Liver (tissue), 7 donors: ENCODE measurements at regions not wholly inside any gene's neighbourhood (a gene's known extent, or its start where the extent isn't known, plus 50 kb on each side); places are given as distances from the start of the nearest gene placed in this dataset.

ENCODE experiments used
- DNase-seq: peaks from one replicate; pipeline ENCODE4 v3.0.0-alpha.2; 2017; ENCODE audit warnings: low spot score
- H3K27ac ChIP-seq, 2 donors: one replicate each; pipeline ENCODE4 v1.7.0; 2013; ENCODE audit warnings: inconsistent platforms in 2 of 2, low read length in 2 of 2, control low read depth in 1 of 2, low read depth in 1 of 2, mild to moderate bottlenecking in 1 of 2
- H3K27me3 ChIP-seq, 4 donors: one replicate each; pipeline versions ENCODE4 v1.6.1 to v1.7.0; 2013; ENCODE audit warnings: low read length in 3 of 4, inconsistent platforms in 1 of 4, mild to moderate bottlenecking in 1 of 4, moderate library complexity in 1 of 4; ENCODE audit not compliant: control insufficient read depth in 4 of 4, insufficient read depth in 4 of 4
- H3K36me3 ChIP-seq, 4 donors: one replicate each; pipeline versions ENCODE4 v1.6.1 to v1.7.0; 2013; ENCODE audit warnings: low read length in 3 of 4, mild to moderate bottlenecking in 3 of 4, low read depth in 1 of 4, moderate library complexity in 1 of 4; ENCODE audit not compliant: control insufficient read depth in 4 of 4, insufficient read depth in 3 of 4
- H3K4me1 ChIP-seq, 4 donors: one replicate each; pipeline versions ENCODE4 v1.6.1 to v1.7.0; 2013; ENCODE audit warnings: low read length in 3 of 4, mild to moderate bottlenecking in 3 of 4, moderate library complexity in 1 of 4; ENCODE audit not compliant: control insufficient read depth in 4 of 4, insufficient read depth in 4 of 4
- H3K4me3 ChIP-seq, 3 donors: one replicate each; pipeline versions ENCODE4 v1.6.1 to v1.7.0; 2013; ENCODE audit warnings: low read length in 3 of 3, control low read depth in 1 of 3, low read depth in 1 of 3, mild to moderate bottlenecking in 1 of 3
- H3K9ac ChIP-seq, 2 donors: one replicate each; pipeline ENCODE4 v1.7.0; 2013; ENCODE audit warnings: low read length in 2 of 2, mild to moderate bottlenecking in 2 of 2, moderate library complexity in 2 of 2, control low read depth in 1 of 2, low read depth in 1 of 2
- H3K9me3 ChIP-seq, 4 donors: one replicate each; pipeline versions ENCODE4 v1.6.1 to v1.7.0; 2013; ENCODE audit warnings: low read length in 3 of 4; ENCODE audit not compliant: control insufficient read depth in 4 of 4
- EGR1 ChIP-seq, 2 donors: IDR thresholded peaks; 2 replicates each; pipeline ENCODE4 v1.6.1; 2016 to 2018; ENCODE audit warnings: antibody characterized with exemption in 2 of 2, low read depth in 2 of 2
- FOXA1 ChIP-seq: IDR thresholded peaks from 2 replicates; pipeline ENCODE4 v1.6.1; 2016; ENCODE audit warnings: antibody characterized with exemption
- HNF4A ChIP-seq, 2 donors: conservative IDR thresholded peaks; 2 replicates each; pipeline ENCODE4 v1.6.1; 2016; ENCODE audit warnings: antibody characterized with exemption in 2 of 2, mild to moderate bottlenecking in 2 of 2
- HNF4G ChIP-seq: IDR thresholded peaks from 2 replicates; pipeline ENCODE4 v1.6.1; 2016; ENCODE audit warnings: antibody characterized with exemption
- JUND ChIP-seq, 2 donors: IDR thresholded peaks; 2 replicates each; pipeline ENCODE4 v1.6.1; 2016; ENCODE audit warnings: antibody characterized with exemption in 2 of 2
- MAX ChIP-seq: IDR thresholded peaks from 2 replicates; pipeline ENCODE4 v1.6.1; 2016; ENCODE audit warnings: antibody characterized with exemption
- NR2F2 ChIP-seq: IDR thresholded peaks from 2 replicates; pipeline ENCODE4 v1.6.1; 2016; ENCODE audit warnings: antibody characterized with exemption
- RAD21 ChIP-seq, 2 donors: IDR thresholded peaks; 2 replicates each; pipeline ENCODE4 v1.6.1; 2016; ENCODE audit warnings: antibody characterized with exemption in 2 of 2, mild to moderate bottlenecking in 2 of 2
- RXRA ChIP-seq, 2 donors: IDR thresholded peaks; 2 replicates each; pipeline ENCODE4 v1.6.1; 2017 to 2018; ENCODE audit warnings: antibody characterized with exemption in 2 of 2, mild to moderate bottlenecking in 1 of 2
- SP1 ChIP-seq: IDR thresholded peaks from 2 replicates; pipeline ENCODE4 v1.6.1; 2018; ENCODE audit warnings: antibody characterized with exemption, mild to moderate bottlenecking
- TAF1 ChIP-seq: conservative IDR thresholded peaks from 2 replicates; pipeline ENCODE4 v1.6.1; 2016; ENCODE audit warnings: antibody characterized with exemption, mild to moderate bottlenecking
- YY1 ChIP-seq: IDR thresholded peaks from 2 replicates; pipeline ENCODE4 v1.6.1; 2016; ENCODE audit warnings: antibody characterized with exemption, mild to moderate bottlenecking
- WGBS: extraction: QIAGEN DNeasy Blood & Tissue Kit; methylation state at CpG from one replicate; pipeline ENCODE4 v1.1.7; 2013; 5-methylcytosine and 5-hydroxymethylcytosine counted together
- TF ChIP-seq, protein P1 (sequence below): IDR thresholded peaks from 2 replicates; pipeline ENCODE4 v1.6.1; 2016; ENCODE audit warnings: antibody characterized with exemption
- TF ChIP-seq, protein P2 (sequence below): IDR thresholded peaks from 2 replicates; pipeline ENCODE4 v1.6.1; 2016; ENCODE audit warnings: antibody characterized with exemption
- TF ChIP-seq, protein P3 (sequence below): IDR thresholded peaks from 2 replicates; pipeline ENCODE4 v1.6.1; 2016; ENCODE audit warnings: antibody characterized with exemption, mild to moderate bottlenecking
- donor health status: healthy.
- donor health status: healthy.
- donor health status: healthy.
- donor health status: healthy.

DNA sequence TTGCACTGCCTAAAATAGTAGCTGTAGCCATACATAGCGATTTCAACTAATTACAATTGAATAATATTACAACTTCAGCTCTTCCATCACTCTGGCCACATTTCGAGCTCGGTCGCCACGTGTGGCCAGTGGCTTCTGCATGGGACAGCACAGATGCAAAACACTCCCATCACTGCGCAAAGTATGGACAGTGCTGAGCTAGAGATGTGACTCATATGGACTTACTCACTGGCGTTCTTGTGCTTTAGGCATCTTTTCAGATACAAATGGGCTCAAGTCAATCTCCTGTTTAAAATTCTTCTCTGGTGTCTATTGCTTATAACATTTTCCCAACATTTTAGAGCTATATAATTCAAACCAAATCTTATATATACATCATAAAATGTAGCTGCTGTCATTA is 222.7 kb downstream of the ELAVL2 start (continued):
- TF ChIP-seq RXRA (IDR thresholded peaks at IDR 0.05): no peak
- no peak for TF ChIP-seq FOXA1
- TF ChIP-seq, protein P1, sequence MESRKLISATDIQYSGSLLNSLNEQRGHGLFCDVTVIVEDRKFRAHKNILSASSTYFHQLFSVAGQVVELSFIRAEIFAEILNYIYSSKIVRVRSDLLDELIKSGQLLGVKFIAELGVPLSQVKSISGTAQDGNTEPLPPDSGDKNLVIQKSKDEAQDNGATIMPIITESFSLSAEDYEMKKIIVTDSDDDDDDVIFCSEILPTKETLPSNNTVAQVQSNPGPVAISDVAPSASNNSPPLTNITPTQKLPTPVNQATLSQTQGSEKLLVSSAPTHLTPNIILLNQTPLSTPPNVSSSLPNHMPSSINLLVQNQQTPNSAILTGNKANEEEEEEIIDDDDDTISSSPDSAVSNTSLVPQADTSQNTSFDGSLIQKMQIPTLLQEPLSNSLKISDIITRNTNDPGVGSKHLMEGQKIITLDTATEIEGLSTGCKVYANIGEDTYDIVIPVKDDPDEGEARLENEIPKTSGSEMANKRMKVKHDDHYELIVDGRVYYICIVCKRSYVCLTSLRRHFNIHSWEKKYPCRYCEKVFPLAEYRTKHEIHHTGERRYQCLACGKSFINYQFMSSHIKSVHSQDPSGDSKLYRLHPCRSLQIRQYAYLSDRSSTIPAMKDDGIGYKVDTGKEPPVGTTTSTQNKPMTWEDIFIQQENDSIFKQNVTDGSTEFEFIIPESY: no peak

DNA sequence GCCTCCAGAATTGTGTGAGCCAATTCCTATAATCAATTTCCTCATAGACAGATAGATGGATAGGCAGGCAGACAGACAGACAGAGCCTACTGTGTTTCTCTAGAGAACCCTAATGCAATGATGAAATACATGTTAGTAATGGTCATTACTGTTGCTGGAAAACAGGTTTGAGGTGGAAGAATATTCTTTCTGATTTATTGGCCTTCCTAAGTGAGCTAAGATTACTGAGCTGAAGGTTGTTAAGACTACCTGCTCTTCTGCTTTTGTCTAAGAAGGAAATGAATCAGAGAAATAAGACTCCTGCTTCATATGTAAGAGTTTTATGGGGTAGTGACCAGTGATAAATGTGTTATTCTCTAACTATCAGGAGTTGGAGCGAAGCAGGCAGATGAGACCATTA is 219.9 kb downstream of the ELAVL2 start:
- no peaks in the 10 kb centered on the region for H3K36me3 ChIP-seq
- TF ChIP-seq EGR1 (IDR thresholded peaks at IDR 0.05; ENCODE audit: low read depth in 2 of 2) (no peak), RAD21 (IDR thresholded peaks at IDR 0.05) (no peak), FOXA1 (no peak)
- TF ChIP-seq, protein P2, sequence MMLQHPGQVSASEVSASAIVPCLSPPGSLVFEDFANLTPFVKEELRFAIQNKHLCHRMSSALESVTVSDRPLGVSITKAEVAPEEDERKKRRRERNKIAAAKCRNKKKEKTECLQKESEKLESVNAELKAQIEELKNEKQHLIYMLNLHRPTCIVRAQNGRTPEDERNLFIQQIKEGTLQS: no peak
- 95% methylated on average over 1 of the region's 1 CpG for WGBS
- H3K9me3 ChIP-seq: no peaks in the 10 kb centered on the region
- no peak overlapping the region for H3K4me3 ChIP-seq
- no peaks in the 10 kb centered on the region for H3K27me3 ChIP-seq
- no peak for DNase-seq
- no peak overlapping the region for H3K9ac ChIP-seq
- H3K27ac ChIP-seq: no peak overlapping the region
- H3K4me1 ChIP-seq: no peaks in the 10 kb centered on the region

- Histone ChIP-seq H3K27me3 (no peaks in the 10 kb centered on the region), H3K27ac (no peak overlapping the region), H3K4me3 (no peak overlapping the region), H3K4me1 (no peaks in the 10 kb centered on the region), H3K36me3 (no peaks in the 10 kb centered on the region), H3K9ac (no peak overlapping the region), H3K9me3 (no peaks in the 10 kb centered on the region)
- WGBS: 51% methylated on average over 3 of the region's 3 CpGs
- DNase-seq: no peak
- TF ChIP-seq FOXA1: no peak
- no peak for TF ChIP-seq JUND (IDR thresholded peaks at IDR 0.05)
- TF ChIP-seq RXRA (IDR thresholded peaks at IDR 0.05): no peak
- TF ChIP-seq, protein P3, sequence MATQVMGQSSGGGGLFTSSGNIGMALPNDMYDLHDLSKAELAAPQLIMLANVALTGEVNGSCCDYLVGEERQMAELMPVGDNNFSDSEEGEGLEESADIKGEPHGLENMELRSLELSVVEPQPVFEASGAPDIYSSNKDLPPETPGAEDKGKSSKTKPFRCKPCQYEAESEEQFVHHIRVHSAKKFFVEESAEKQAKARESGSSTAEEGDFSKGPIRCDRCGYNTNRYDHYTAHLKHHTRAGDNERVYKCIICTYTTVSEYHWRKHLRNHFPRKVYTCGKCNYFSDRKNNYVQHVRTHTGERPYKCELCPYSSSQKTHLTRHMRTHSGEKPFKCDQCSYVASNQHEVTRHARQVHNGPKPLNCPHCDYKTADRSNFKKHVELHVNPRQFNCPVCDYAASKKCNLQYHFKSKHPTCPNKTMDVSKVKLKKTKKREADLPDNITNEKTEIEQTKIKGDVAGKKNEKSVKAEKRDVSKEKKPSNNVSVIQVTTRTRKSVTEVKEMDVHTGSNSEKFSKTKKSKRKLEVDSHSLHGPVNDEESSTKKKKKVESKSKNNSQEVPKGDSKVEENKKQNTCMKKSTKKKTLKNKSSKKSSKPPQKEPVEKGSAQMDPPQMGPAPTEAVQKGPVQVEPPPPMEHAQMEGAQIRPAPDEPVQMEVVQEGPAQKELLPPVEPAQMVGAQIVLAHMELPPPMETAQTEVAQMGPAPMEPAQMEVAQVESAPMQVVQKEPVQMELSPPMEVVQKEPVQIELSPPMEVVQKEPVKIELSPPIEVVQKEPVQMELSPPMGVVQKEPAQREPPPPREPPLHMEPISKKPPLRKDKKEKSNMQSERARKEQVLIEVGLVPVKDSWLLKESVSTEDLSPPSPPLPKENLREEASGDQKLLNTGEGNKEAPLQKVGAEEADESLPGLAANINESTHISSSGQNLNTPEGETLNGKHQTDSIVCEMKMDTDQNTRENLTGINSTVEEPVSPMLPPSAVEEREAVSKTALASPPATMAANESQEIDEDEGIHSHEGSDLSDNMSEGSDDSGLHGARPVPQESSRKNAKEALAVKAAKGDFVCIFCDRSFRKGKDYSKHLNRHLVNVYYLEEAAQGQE: no peak
- no peak for TF ChIP-seq HNF4G
- TF ChIP-seq SP1: no peak
Observed at GRCh38 chr9:23608456-23608855, 217.6 kb downstream of the ELAVL2 start.

- TF ChIP-seq NR2F2 (no peak), MAX (no peak), HNF4A (conservative IDR thresholded peaks at IDR 0.05) (no peak), RAD21 (IDR thresholded peaks at IDR 0.05) (no peak), HNF4G (no peak), YY1 (no peak), SP1 (no peak), TAF1 (no peak)
- TF ChIP-seq, protein P2: no peak
- Histone ChIP-seq H3K4me1 (no peaks in the 10 kb centered on the region), H3K36me3 (no peaks in the 10 kb centered on the region), H3K9me3 (no peaks in the 10 kb centered on the region), H3K4me3 (no peak overlapping the region), H3K27ac (no peak overlapping the region), H3K27me3 (no peaks in the 10 kb centered on the region), H3K9ac (no peak overlapping the region)
- 77% methylated on average over 3 of the region's 3 CpGs for WGBS
- DNase-seq: no peak
Observed at GRCh38 chr9:23611869-23612268, 214.2 kb downstream of the ELAVL2 start.
